ENCODE measurements at regions not wholly inside any gene's neighbourhood (a gene's known extent, or its start where the extent isn't known, plus 50 kb on each side); places are given as distances from the start of the nearest gene placed in this dataset.

DNA sequence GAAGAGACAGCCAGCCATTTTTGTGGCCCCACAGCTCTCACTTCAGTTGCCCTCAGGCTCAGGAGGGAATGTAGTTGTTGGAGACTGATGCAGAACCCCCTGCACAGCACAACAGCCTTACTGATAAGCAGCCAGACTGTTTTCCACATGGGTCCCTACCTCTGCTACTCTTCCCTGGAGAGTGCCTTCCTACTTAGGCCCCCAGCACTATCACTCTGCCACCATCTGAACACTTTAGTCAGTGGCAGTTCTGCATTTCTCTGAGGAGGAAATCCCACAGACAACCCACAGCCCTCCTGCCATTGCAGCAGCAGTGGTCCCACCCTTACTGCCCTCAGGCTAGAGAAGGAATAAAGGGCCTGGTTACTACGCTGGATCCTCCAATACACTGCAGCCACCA, 61.8 kb upstream of the PTPRD start:
- DNase-seq (ENCODE audit: low spot score) (no peak), ATAC-seq (no peak)

DNA sequence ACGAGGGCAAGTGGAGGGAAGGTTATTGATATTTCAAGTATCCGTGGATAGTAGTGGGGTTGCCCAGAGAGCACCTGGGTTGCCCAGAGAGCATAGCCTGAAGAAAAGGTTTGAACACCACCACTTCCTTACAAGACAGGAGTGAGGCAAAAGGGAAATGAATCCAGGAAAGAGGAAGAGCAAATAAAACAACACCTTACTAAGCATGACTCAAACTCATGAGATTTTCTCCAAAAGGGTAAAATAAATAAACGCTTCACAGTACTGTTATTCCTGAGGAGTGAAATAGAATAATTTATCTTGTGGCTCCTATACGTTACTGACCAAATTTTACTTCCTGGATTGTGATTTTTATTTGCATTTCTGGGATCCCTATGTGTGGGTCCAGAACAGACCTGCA, 65.2 kb upstream of the PTPRD start:
- ATAC-seq, result no peak

DNA sequence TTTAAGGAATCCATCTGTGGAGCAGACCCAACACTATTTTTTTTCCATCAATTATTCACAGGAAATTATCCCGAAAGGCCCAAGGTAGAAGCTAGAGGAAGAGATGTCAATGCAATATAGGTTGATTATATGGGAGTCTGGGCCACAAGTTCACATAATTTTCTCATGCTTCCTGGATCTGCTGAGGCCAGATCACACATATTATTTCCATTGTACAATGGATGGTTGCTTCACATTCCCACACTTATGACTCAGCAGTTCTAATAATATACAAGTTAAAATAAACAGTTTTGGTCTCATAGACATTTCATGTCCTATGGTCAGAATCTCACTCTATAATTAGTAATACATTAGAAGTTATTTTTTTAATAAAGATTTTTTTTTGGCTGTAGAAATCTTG, 66.0 kb upstream of the PTPRD start:
- DNase-seq (ENCODE audit: low spot score), result no peak
- ATAC-seq, result no peak

More for the DNA sequence above, 65.2 kb upstream of the PTPRD start:
- no peak for DNase-seq (ENCODE audit: low spot score)

DNA sequence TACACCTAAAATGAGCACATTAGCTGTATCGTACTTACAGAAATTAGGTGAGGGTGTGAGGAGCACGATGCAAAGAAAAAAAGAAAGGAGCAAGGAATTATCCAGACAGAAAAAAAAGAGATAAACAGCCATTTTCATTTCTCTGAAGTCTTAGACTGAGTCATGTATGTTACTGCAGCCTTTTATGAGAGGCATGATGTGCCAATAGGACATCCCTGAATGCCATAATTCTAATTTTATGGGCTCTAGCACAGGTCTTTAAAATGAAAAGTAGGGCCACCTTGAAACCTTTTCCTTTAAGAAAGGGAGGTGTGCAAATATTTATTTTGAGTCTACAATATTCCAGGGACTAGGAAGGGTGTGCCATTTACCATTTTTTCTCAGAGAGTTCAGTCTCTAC, 74.1 kb upstream of the PTPRD start:
- ATAC-seq (no peak), DNase-seq (ENCODE audit: low spot score) (no peak)

DNA sequence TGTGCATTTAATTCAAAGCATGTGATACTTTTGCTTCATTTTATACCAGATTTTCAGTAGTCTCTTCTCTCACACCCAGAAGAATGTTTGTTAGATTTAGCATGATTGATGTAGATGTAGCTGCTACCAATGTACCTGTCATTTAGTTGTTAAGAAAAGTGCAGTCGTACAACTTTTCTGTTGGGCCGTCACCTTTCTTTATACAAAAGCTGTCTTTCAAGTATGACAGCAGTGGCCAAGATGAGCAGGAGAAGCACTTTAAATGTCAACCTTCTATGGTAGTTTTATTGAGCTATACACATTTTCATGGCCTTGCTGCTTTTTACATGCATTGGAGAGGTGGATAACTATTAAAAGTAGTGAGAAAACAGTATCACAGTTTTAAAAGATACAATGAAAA, 77.7 kb upstream of the PTPRD start:
- no peak for ATAC-seq
- DNase-seq (ENCODE audit: low spot score), result no peak

DNA sequence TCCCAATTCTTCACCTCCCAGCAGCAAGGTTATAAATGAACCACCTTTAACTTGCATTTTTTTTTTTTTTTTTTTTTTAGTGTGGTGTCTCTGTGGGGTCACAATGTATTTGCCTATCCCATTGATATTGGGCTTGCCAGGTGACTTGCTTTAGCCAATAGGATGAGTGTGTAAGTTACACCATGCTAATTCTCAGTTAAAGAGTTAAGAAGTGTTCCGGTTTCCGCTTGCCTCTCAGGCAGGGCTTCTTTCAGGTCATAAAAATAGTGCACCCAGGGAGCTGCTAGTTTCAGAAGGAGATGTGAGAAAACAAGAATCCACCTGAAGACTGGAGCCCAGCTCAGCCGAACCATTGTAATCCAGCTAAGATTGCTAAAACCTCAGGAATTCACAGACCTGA, 84.2 kb upstream of the PTPRD start:
- ATAC-seq, result no peak
- no peak for DNase-seq (ENCODE audit: low spot score)

DNA sequence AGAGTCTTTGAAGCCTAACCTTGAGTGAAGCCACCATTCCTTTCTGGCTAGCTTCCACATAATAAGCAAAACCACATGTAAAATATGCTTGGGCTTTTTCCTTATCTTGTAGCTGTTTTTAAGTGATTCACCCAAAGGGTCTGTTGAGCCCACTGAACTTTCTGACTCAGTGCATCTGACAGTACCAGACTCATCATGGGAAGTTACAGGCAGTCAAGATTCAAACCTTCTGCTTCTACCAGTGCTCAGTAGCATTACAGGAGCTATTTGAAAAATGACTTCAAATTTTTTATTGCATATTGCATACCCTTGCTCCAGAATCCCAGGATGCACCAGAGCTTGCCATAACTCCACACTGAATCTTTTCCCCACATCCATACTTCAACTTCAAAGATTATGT, 87.5 kb upstream of the PTPRD start:
- ATAC-seq (no peak), DNase-seq (ENCODE audit: low spot score) (no peak)

DNA sequence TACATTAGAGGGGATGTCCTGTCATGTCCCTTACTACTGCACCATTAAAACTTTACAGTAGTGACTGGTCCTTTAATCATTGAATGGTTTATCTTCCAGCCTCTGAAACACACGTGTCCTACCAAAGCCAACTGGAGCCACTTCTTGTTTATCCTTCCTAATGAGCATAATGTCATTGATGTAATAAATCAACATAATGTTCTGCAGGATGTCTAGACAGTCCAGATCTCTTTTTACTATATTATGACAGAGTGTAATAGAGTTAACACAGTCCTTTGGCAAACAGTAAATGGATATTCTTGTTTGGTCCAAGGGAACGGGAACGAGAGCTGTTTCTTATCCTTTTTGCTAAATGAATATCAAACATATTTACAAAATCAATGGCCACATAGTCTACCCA, 88.1 kb upstream of the PTPRD start:
- no peak for ATAC-seq

DNA sequence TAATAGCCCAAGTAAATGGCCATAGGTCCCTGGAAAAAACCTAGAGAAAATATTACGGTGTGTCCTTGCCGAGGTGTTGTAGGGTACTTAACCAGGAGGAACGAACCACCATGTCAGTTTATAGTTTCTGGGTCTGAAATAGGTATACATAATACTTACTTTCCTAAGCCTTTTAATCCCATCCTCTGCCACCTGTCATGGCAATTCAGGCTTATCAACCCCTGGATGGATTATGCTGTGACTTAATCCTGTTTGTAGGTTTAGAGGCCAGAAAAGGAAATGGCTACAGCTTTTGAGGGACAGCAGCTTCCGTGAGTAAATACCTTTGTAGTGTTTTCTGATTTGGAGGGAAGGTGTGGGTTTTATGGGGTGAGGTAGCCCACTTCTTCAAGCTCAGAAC, 89.1 kb upstream of the PTPRD start:
- ATAC-seq (no peak), DNase-seq (ENCODE audit: low spot score) (no peak)

More for the DNA sequence above, 88.1 kb upstream of the PTPRD start:
- no peak for DNase-seq (ENCODE audit: low spot score)

DNA sequence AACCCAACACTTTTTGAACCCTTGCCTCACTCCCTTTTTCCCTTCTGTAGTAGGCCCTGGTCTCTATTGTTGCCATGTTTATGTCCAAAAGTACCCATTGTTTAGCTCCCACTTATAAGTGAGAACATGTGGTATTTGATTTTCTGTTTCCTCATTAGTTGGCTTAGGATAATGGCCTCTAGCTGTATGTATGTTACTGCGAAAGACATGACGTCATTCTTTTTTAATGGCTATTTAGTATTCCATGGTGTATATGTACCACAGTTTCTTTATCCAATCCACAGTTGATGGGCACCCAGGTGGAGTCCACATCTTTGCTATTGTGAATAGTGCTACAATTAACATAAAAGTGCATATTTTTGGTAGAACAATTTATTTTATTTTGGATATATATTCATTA, 90.3 kb upstream of the PTPRD start:
- no peak for DNase-seq (ENCODE audit: low spot score)
- no peak for ATAC-seq

DNA sequence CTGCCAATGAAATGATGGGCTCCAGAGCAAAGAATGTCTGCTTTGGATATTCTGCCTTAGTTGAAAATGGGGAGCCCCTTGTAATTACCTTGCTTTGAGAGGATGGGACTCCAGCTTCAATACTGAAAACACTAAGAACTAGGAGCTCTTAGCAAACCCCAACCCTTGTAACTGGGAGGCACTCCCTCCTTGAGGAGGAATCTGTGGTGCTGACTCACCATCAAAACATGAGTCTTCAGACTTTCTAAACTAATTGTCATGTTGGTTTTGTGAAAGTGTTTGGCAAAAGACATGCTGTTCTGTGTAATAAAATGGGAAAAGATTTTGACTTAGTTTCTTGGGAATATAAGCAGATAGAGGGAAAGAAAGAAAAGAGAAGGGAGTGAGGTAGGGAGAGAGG, 91.9 kb upstream of the PTPRD start:
- DNase-seq (ENCODE audit: low spot score), result no peak
- no peak for ATAC-seq

DNA sequence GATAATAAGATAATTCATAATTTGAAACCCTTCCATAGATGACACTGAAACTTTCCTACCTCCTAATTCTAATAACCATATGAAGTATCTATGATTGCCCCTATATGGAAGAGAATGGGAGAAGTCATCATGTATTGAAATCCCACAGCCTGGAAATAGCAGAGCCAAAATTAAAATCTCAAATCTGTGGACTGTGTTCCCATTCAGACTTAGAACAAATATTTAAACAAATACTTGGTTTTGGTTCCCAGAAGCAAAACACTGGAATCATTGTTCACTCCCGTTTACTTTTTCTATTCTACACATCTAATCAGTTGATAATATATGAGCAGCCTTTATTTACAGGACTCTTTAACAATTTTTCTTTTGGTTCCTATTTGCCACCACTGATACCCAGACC, 92.6 kb upstream of the PTPRD start:
- ATAC-seq (no peak), DNase-seq (ENCODE audit: low spot score) (no peak)

DNA sequence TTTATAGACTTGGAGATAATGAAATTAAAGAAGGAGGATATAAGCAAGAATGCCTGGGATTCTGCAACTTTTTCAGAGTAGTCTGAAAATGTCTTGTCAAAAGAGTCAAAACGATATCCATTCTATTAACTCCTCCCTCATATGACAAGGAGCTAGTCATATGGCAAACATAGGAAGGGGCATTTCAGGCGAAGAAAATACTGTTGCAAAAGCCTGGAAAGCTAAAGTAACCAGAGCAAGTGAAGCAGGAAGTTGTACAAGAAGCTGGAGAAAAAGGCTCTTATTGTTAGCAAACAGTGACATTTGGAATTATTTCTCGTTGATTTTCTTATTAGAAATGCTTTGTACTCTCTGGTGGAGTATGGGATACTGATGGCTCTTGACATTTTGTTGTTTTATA, 94.0 kb upstream of the PTPRD start:
- no peak for DNase-seq (ENCODE audit: low spot score)

DNA sequence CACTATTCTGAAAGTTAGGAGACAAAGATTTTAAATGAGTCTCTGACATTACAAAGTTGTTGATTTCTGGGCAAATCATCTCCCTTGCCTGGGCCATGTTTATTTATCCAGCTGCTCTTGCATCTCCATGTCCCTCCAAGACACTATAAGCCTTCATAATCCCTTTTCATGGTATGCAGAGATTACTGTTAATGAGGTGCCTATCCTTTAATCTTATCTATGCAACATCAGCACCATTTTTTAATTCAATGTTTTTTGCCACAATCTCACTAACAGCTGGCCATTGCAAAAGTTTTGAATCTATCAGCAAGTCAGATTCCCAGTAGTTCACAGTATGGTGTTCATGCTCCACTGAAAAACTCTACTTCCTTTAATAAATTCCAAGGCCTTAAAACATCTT, 108.5 kb upstream of the PTPRD start:
- no peak for ATAC-seq

More for the DNA sequence above, 94.0 kb upstream of the PTPRD start:
- ATAC-seq, result no peak

DNA sequence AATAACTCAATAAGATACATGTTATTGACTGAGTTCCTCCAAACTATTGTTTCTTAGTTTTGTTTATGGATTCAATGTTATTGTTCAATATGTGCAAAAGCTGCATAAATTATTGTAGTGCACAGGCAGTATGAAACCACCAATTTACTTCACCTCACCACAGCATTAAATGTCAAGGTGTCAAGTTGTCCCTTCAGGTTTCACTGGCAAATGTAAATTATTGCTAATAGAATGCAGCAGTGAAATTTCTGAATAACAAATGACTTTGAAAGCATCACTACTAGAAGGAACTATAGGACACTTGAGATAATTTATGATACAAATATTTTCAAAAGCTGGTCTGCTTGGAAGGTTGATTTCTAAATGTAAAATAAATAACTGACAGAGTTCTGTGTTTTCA, 116.4 kb upstream of the PTPRD start:
- DNase-seq (ENCODE audit: low spot score) (no peak), ATAC-seq (no peak)

More for the DNA sequence above, 108.5 kb upstream of the PTPRD start:
- no peak for DNase-seq (ENCODE audit: low spot score)

DNA sequence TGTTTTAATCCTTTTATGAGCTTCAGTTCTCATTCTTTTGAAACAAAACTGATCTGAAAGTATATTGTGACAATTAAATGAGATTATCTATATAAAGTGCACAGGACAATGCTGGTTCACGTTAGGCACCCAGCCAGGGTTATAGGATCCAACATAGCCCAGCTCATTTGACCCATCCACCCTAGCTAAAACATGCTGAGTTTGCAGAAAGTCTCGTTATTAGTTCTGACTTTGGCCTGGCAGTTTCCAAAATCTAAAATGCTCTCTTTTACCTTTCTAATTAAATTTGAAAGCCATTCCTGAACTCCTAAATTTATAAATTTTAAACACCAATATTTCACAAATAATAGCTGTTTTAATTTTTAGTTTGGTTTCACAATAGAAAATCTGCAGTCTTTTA, 131.9 kb upstream of the PTPRD start:
- DNase-seq (ENCODE audit: low spot score) (no peak), ATAC-seq (no peak)

DNA sequence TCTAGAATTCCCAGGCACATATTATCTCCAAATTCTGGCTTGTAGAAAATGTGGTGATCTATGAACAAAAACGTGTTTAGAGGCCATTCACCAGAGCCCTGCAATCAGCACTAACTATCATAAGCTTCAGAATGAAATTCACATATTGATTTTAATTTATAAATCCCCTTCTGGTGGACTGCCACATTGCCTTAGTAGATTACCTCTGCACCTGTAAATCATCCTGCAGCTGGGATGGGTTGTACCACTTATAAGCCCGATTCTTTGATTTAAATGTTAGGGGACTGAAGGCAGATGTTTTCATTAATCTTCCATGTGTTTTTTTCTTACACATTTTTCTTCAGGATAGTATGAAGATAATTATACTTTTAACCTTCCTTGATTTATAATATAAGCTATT, 140.7 kb upstream of the PTPRD start:
- no peak for ATAC-seq
- no peak for DNase-seq (ENCODE audit: low spot score)

DNA sequence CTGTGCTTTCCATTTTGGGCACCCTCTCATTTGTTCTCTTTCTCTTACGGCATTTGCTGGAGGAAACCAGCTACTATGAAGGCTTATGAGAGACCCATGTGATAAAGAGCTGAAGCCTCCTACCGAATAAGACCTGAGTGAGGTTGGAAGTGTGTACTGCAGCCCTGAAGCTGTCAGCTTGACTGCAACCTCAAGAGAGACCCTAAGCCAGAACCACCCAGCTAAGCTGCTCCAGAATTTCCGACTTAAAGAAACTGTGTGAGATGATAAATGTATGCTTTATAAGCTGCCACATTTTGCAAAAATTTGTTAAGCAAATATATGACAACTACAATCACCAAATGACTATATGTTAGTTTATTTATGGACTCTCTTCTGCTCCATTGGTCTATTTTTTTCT, 151.7 kb upstream of the PTPRD start:
- ATAC-seq (no peak), DNase-seq (ENCODE audit: low spot score) (no peak)

DNA sequence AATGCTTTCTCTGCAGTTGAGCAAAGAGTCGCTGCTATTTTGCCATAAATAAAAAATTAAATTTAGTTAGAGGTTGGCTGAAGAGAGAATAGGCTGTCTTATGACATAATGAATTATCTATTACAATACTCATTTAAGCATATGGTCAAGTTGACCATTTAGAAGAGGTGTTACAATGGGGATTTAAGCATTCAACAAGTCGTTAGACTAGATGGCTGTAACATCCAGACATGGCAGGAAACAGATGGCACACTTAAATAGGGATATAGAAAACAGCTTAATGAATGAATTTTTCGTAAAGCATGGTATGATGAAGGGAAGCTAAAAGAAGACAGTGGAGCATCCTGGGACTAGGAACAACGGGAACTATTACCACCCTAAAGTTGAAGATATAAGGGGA, 160.3 kb upstream of the PTPRD start:
- no peak for DNase-seq (ENCODE audit: low spot score)

DNA sequence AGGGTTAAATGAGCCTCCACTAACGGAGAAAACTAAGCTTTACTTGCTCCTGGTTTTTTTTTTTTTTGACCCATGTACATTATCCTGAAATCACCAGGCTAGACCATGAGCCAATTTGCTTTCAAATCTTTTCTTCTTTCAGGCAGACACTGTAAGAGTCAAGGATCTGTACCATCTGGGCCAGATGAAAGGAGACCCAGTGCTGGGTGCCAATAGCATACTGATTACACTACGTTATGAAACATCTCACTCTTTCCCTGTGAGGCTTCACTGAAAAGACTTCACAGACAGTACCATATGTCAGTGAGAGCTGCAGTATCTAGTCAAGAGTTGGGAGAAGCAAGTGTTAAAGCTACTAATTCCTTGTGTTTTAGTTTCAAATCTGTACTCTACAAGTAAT, 161.2 kb upstream of the PTPRD start:
- no peak for ATAC-seq
- no peak for DNase-seq (ENCODE audit: low spot score)

More for the DNA sequence above, 160.3 kb upstream of the PTPRD start:
- no peak for ATAC-seq

DNA sequence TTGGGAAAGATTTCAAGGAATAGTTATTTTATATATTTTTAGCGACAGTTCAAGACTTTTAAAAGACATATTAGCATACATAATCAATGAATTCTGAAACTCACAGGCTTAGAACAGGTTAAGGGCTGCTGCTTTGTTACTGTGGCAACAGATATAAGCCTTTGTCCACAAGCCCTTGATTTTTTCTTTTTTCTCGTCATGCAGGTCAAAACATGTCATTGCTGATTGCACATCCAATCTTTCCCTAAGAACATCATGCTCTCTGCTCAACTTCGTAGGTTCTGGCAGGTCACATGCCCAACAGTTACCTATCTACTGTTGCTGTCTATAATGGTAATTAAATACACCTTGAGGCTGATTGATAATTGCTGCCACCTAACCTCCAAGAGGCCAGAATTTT, 172.5 kb upstream of the PTPRD start:
- DNase-seq (ENCODE audit: low spot score) (no peak), ATAC-seq (no peak)

DNA sequence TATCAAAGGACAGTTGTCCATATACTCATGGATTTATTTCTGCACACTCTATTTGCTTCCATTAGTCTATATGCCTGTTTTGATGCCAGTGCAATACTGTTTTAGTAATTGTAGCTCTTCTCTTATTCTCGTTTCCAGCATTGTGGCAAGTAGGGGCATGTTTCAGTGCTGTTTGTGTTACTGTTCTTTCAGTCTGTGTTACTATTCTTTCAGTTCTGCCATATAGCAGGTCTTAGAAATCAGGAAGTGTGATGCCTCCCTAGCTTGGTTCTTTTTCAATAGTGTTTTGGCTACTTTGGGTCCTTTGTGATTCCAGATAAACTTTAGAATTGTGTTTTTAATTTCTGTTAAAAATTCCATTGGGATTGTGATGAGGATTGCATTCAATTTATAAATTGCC, 180.5 kb upstream of the PTPRD start:
- ATAC-seq, result no peak
- no peak for DNase-seq (ENCODE audit: low spot score)

DNA sequence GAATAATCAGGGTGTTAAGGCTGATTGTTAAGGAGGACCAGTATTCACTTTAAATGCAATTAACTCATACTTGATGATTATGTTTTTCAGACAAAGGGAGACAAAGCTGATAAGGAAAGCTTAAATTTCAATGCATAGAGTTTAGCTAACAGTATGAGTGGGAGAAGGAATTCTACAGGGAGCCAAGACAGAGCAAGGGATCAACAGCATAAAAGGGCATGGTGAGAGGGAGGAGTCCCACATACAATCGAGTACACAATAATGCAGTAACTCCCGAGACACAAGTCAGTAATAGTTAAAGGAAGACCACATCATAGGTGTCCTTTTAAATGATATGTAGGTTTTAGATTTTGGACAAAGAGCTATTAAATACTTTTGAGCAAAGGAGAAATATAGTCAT, 191.7 kb upstream of the PTPRD start:
- ATAC-seq (no peak), DNase-seq (ENCODE audit: low spot score) (no peak)

DNA sequence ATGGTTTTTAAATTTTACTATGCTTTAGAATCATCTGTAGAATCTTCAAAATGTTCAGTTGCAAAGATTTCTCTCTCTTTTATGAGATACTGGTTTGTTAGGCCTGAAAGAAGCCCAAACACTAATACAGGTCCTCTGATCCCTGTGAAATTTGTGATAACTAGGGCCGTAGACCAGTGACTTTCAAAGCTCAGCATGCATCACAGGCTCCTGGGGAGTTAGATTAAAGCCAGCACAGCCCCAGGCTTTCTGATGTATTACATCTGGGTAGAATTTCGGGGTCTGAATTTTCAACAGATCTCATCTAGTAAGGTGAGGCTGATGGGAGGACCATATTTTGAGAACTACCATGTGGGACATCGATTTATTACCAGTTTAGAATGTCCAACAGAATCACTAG, 194.1 kb upstream of the PTPRD start:
- DNase-seq (ENCODE audit: low spot score), result no peak
- ATAC-seq, result no peak

Data from left lobe of liver (tissue), 2 donors.